ENCODE measurements at regions not wholly inside any gene's neighbourhood (a gene's known extent, or its start where the extent isn't known, plus 50 kb on each side); places are given as distances from the start of the nearest gene placed in this dataset.

GRCh38 chr16:17654571-17654970 is 183.8 kb upstream of the XYLT1 start:
- no peak for TF ChIP-seq BHLHE40 (IDR thresholded peaks at IDR 0.05; ENCODE audit: low read depth, low read length)
- TF ChIP-seq CTCF (IDR thresholded peaks at IDR 0.05), result no peak
